Spleen (tissue), 11 donors: ENCODE measurements at regions not wholly inside any gene's neighbourhood (a gene's known extent, or its start where the extent isn't known, plus 50 kb on each side); places are given as distances from the start of the nearest gene placed in this dataset.

ENCODE experiments used
- DNase-seq: peaks from one replicate; pipeline ENCODE4 v3.0.0-alpha.2; 2020
- H3K27ac ChIP-seq, 8 donors: fragments of 200-600 bp; sonication (generic) in 7 of 8; 1 replicate in 4 of 8; 2 replicates in 4 of 8; pipeline versions ENCODE4 v1.5.0 to v1.8.0; 2016 to 2021; ENCODE audit warnings: inconsistent platforms in 4 of 8, mild to moderate bottlenecking in 4 of 8, moderate library complexity in 1 of 8
- H3K27me3 ChIP-seq, 7 donors: fragments of 200-600 bp; sonication (generic) in 6 of 7; replicated peaks in 1 of 7; 1 replicate in 4 of 7; 2 replicates in 3 of 7; pipeline versions ENCODE4 v1.5.0 to v1.8.0; 2016 to 2021; ENCODE audit warnings: inconsistent platforms in 3 of 7, mild to moderate bottlenecking in 1 of 7
- H3K36me3 ChIP-seq, 6 donors: fragments of 200-600 bp; sonication (generic) in 5 of 6; 1 replicate in 4 of 6; 2 replicates in 2 of 6; pipeline versions ENCODE4 v1.5.0 to v1.8.0; 2016 to 2021; ENCODE audit warnings: inconsistent platforms in 2 of 6
- H3K4me1 ChIP-seq, 6 donors: fragments of 200-600 bp; sonication (generic) in 5 of 6; 1 replicate in 3 of 6; 2 replicates in 3 of 6; pipeline versions ENCODE4 v1.5.0 to v1.8.0; 2016 to 2021; ENCODE audit warnings: inconsistent platforms in 3 of 6
- H3K4me3 ChIP-seq, 8 donors: fragments of 200-600 bp; sonication (generic) in 7 of 8; 1 replicate in 4 of 8; 2 replicates in 4 of 8; pipeline versions ENCODE4 v1.5.0 to v1.8.0; 2016 to 2021; ENCODE audit warnings: inconsistent platforms in 4 of 8, mild to moderate bottlenecking in 4 of 8, moderate library complexity in 2 of 8
- H3K9me3 ChIP-seq, 8 donors: fragments of 200-600 bp; sonication (generic) in 7 of 8; 1 replicate in 4 of 8; 2 replicates in 4 of 8; pipeline versions ENCODE4 v1.5.0 to v1.8.0; 2016 to 2021; ENCODE audit warnings: inconsistent platforms in 4 of 8
- CTCF ChIP-seq, 11 experiments: fragments of 200-600 bp in 7 of 11; fragments of 450-650 bp in 4 of 11; sonication (generic) in 4 of 11; IDR thresholded peaks in 8 of 11; conservative IDR thresholded peaks in 3 of 11; 1 replicate in 7 of 11; 2 replicates in 4 of 11; pipeline versions ENCODE4 v1.4.0 to v1.8.0; 2016 to 2021; ENCODE audit warnings: antibody characterized with exemption in 11 of 11, inconsistent platforms in 4 of 11, mild to moderate bottlenecking in 1 of 11
- POLR2A ChIP-seq, 3 donors: fragments of 450-650 bp; IDR thresholded peaks; one replicate each; pipeline ENCODE4 v1.5.1; 2017; ENCODE audit warnings: antibody characterized with exemption in 3 of 3, mild to moderate bottlenecking in 1 of 3
- POLR2AphosphoS5 ChIP-seq, 3 donors: sonication (generic); formaldehyde crosslinking; IDR thresholded peaks; one replicate each; pipeline ENCODE4 v1.5.1; 2017; ENCODE audit warnings: antibody characterized with exemption in 3 of 3
- WGBS, 5 donors: extraction: QIAGEN DNeasy Blood & Tissue Kit in 3 of 5; methylation state at CpG; one replicate each; pipeline versions ENCODE4 v1.1.5 to v1.1.7; 2013 to 2018; 5-methylcytosine and 5-hydroxymethylcytosine counted together
- intact Hi-C: fragments of 100-400 bp; cut with DNase I; formaldehyde crosslinking; loops from one replicate; pipeline ENCODE4 v1.15.0; 2023; ENCODE audit warnings: low total_unique reads
- donor health status: healthy with polysubstance abuse.
- donor health status: DM: no; HTN: no; CAD: no; lungs with moderate emphysema.
- donor health status: DM: no; HTN: no; CAD: no.
- donor health status: Bipolar disorder and iron deficiency.
- donor health status: healthy.
- donor health status: DM: no; HTN: no; CAD: no.
- donor health status: DM: yes; HTN: yes; CAD: no.

GRCh38 chr15:36465304-36465703 is 114.1 kb upstream of the CDIN1 start:
- 78 to 83% (median 81%) methylated on average over 1 of the region's 1 CpG for WGBS, 5 donors
- Histone ChIP-seq H3K27me3 (no peaks in the 10 kb centered on the region), H3K4me1 (no peaks in the 10 kb centered on the region), H3K27ac (no peak overlapping the region), H3K9me3 (peaks cover 0 to 19% (median 13%) of the 10 kb centered on the region in 8 donors), H3K36me3 (no peaks in the 10 kb centered on the region), H3K4me3 (no peak overlapping the region)
- TF ChIP-seq CTCF (IDR thresholded peaks at IDR 0.05 in 8 of 11, conservative IDR thresholded peaks at IDR 0.05 in 3 of 11): no peak
- TF ChIP-seq POLR2AphosphoS5 (IDR thresholded peaks at IDR 0.05): no peak
- TF ChIP-seq POLR2A (IDR thresholded peaks at IDR 0.05): no peak
- intact Hi-C loops: no loop called here
- no peak for DNase-seq

- no peak overlapping the region for H3K4me3 ChIP-seq
Observed at GRCh38 chr15:36468746-36469145, 110.7 kb upstream of the CDIN1 start.

GRCh38 chr15:36469311-36469966 is 110.0 kb upstream of the CDIN1 start:
- WGBS, 5 donors: 54 to 62% (median 60%) methylated on average over 7 of the region's 7 CpGs
- no peaks in the 10 kb centered on the region for H3K9me3 ChIP-seq
- H3K27me3 ChIP-seq: no peaks in the 10 kb centered on the region
- no peak for TF ChIP-seq CTCF (IDR thresholded peaks at IDR 0.05 in 8 of 11, conservative IDR thresholded peaks at IDR 0.05 in 3 of 11)
- no peak for TF ChIP-seq POLR2AphosphoS5 (IDR thresholded peaks at IDR 0.05)
- TF ChIP-seq POLR2A (IDR thresholded peaks at IDR 0.05): no peak
- H3K4me3 ChIP-seq: no peak overlapping the region
- H3K4me1 ChIP-seq: no peaks in the 10 kb centered on the region
- DNase-seq: no peak
- intact Hi-C loops: no loop called here
- H3K36me3 ChIP-seq: no peaks in the 10 kb centered on the region
- no peak overlapping the region for H3K27ac ChIP-seq

More at GRCh38 chr15:36468746-36469145, 110.7 kb upstream of the CDIN1 start:
- no peak for DNase-seq
- Histone ChIP-seq H3K36me3 (no peaks in the 10 kb centered on the region), H3K27me3 (no peaks in the 10 kb centered on the region), H3K4me1 (no peaks in the 10 kb centered on the region), H3K9me3 (no peaks in the 10 kb centered on the region), H3K27ac (no peak overlapping the region)
- intact Hi-C loops: no loop called here
- 80 to 90% (median 89%) methylated on average over 5 of the region's 5 CpGs for WGBS, 5 donors
- TF ChIP-seq POLR2AphosphoS5 (IDR thresholded peaks at IDR 0.05) (no peak), CTCF (IDR thresholded peaks at IDR 0.05 in 8 of 11, conservative IDR thresholded peaks at IDR 0.05 in 3 of 11) (no peak), POLR2A (IDR thresholded peaks at IDR 0.05) (no peak)

- no peaks in the 10 kb centered on the region for H3K36me3 ChIP-seq
- no peaks in the 10 kb centered on the region for H3K9me3 ChIP-seq
- DNase-seq: no peak
- H3K27ac ChIP-seq: no peak overlapping the region
- WGBS, 5 donors: 65 to 92% (median 86%) methylated on average over 3 of the region's 3 CpGs
- intact Hi-C loops: no loop called here
- TF ChIP-seq POLR2AphosphoS5 (IDR thresholded peaks at IDR 0.05): no peak
- TF ChIP-seq POLR2A (IDR thresholded peaks at IDR 0.05): no peak
- no peak for TF ChIP-seq CTCF (IDR thresholded peaks at IDR 0.05 in 8 of 11, conservative IDR thresholded peaks at IDR 0.05 in 3 of 11)
- no peaks in the 10 kb centered on the region for H3K27me3 ChIP-seq
- no peak overlapping the region for H3K4me3 ChIP-seq
- H3K4me1 ChIP-seq: no peaks in the 10 kb centered on the region
Observed at GRCh38 chr15:36472672-36473071, 106.8 kb upstream of the CDIN1 start.
